ENCODE measurements at regions not wholly inside any gene's neighbourhood (a gene's known extent, or its start where the extent isn't known, plus 50 kb on each side); places are given as distances from the start of the nearest gene placed in this dataset.
"Not testable (repeated sequence)": the region's sequence is repeated elsewhere in the genome, so short reads cannot be mapped to it uniquely, and the experiment has no call there.

GRCh38 chr6:27106382-27106781, 141.1 kb upstream of the PRSS16 start:
- DNase-seq (ENCODE audit: low spot score), result no peak

- no peak for DNase-seq (ENCODE audit: low spot score)
These were observed 135.8 kb upstream of the PRSS16 start for GRCh38 chr6:27111743-27112142.

- DNase-seq (ENCODE audit: low spot score), result no peak
These were observed 134.5 kb upstream of the PRSS16 start for GRCh38 chr6:27112974-27113373.

- DNase-seq (ENCODE audit: low spot score), result no peak
These were observed 128.2 kb upstream of the PRSS16 start for GRCh38 chr6:27119329-27119728.

GRCh38 chr6:27119761-27120160, 127.7 kb upstream of the PRSS16 start:
- DNase-seq (ENCODE audit: low spot score), result no peak

- DNase-seq (ENCODE audit: low spot score), result no peak
These were observed 125.9 kb upstream of the PRSS16 start for GRCh38 chr6:27121640-27122039.

- no peak for DNase-seq (ENCODE audit: low spot score)
These were observed 123.2 kb upstream of the PRSS16 start for GRCh38 chr6:27124252-27124657.

- no peak for DNase-seq (ENCODE audit: low spot score)
These were observed 121.3 kb upstream of the PRSS16 start for GRCh38 chr6:27126046-27126814.

GRCh38 chr6:27126815-27127537, 120.5 kb upstream of the PRSS16 start:
- peak; percentile 83 for DNase-seq (ENCODE audit: low spot score)

- not testable (repeated sequence) for DNase-seq (ENCODE audit: low spot score)
These were observed 119.6 kb upstream of the PRSS16 start for GRCh38 chr6:27127874-27128273.

GRCh38 chr6:27128311-27129094, 119.0 kb upstream of the PRSS16 start:
- no peak for DNase-seq (ENCODE audit: low spot score)

- no peak for DNase-seq (ENCODE audit: low spot score)
These were observed 118.2 kb upstream of the PRSS16 start for GRCh38 chr6:27129095-27129815.

GRCh38 chr6:27129917-27130316, 117.6 kb upstream of the PRSS16 start:
- DNase-seq (ENCODE audit: low spot score), result no peak

GRCh38 chr6:27130668-27131428, 116.7 kb upstream of the PRSS16 start:
- DNase-seq (ENCODE audit: low spot score), result no peak

- not testable (repeated sequence) for DNase-seq (ENCODE audit: low spot score)
These were observed 115.3 kb upstream of the PRSS16 start for GRCh38 chr6:27132282-27132531.

- DNase-seq (ENCODE audit: low spot score), result peak; percentile 95
These were observed 114.8 kb upstream of the PRSS16 start for GRCh38 chr6:27132532-27133280.

- no peak for DNase-seq (ENCODE audit: low spot score)
These were observed 113.9 kb upstream of the PRSS16 start for GRCh38 chr6:27133281-27134227.

- DNase-seq (ENCODE audit: low spot score), result no peak
These were observed 112.3 kb upstream of the PRSS16 start for GRCh38 chr6:27135087-27135657.

- DNase-seq (ENCODE audit: low spot score), result no peak
These were observed 111.3 kb upstream of the PRSS16 start for GRCh38 chr6:27136077-27136644.
